NCI-H1436 treated with DMSO at 0.1 percent for 48 hours (cell line): ENCODE measurements at regions not wholly inside any gene's neighbourhood (a gene's known extent, or its start where the extent isn't known, plus 50 kb on each side); places are given as distances from the start of the nearest gene placed in this dataset.

ENCODE experiments used
- DNase-seq: peaks from one replicate; lab custom pipeline; 2025; lab: John Stamatoyannopoulos, UW

DNA sequence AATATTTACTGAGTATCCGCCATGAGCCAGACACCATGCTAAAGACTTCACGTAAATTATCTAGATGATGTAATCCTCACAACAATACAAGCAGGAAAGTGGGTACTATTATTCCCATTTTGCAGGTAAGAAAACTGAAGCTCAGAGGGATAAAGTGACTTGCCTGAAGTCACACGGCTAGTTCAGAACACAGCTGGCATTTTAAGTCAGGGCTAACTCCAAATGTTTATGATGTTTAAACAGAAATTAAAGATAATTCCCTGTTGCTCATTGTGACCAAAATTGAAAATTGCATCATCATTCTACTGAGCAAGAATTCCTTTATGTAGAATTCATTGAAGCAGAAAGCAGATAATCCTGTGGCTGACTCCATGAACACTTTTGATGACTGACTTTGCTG is 71.3 kb upstream of the STXBP5 start:
- no peak for DNase-seq

DNA sequence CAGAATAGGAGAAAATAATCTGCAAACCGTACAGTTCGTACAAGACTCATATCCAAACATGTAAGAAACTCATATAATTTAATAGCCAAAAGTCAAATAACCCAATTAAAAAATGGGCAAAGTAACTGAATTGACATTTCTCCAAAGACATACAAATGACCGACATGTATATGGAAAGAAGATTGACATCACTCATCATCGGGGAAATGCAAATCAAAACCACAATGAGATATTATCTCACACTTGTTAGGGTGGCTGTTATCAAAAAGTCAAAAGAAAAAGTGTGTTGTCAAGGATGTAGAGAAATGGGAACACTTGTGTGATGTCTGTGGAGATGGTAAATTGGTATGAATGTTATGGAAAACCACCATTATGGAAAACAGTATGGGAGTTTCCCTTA is 70.5 kb upstream of the STXBP5 start:
- no peak for DNase-seq

DNA sequence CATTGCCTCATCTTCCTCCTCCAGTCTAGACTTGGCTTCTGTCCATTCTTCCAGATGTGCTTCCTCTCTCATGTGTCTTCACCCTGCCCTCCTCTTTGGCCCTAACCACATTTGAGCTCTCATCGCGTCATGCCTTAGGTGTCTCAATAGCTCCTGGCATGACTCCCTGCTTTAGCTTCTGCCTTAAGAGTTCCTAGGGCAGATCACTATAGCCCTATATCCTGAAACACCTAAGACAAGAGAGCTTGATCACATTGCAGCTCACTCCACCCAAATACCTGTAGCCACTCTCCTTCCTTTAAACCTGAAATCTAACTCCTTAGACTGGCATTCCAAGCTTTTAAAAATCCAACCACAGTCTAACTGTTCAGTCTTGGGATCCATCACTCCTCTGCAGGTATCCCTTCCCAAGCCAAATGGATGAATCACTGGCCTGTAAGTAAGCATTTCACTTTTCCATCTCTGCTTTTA is 69.0 kb upstream of the STXBP5 start:
- no peak for DNase-seq

DNA sequence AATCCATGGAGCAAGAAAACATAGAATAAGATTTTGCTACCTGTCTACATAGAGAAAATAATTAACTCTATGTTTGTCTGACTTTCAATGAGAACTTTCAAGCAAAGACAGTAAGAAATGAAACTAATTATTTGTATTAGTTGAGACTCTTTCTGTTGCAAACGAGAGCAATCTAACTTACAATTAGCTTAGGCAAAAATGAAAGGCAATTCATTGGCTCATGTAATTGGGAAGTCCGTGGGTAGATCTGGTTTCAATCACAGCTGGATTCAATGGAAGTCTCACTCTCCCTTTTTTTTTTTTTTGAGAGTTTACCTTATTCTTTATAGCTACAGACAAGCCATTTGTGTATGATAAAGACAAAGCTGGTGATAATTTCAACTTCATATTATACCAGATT is 68.2 kb upstream of the STXBP5 start:
- no peak for DNase-seq

DNA sequence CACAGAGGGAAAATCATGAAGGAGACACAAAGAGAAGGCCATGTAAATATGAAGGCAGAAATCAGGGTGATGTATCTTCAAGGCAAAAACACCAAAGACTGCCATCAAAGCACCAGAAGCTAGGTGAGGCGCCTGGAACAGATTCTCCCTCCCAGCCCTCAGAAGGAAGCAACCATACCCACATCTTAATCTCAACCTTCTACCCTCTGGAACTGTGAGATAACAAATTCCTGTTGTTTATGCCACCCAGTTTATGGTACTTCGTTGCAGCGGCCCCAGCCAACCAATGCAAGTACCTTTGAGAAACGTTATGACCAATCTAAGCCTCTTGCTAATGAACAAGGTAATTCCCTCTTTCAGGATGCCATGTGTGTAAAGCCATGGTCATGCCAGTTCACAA is 66.2 kb upstream of the STXBP5 start:
- no peak for DNase-seq

- DNase-seq, result no peak
These were observed 65.4 kb upstream of the STXBP5 start for GRCh38 chr6:147138835-147139234.

GRCh38 chr6:147141711-147142308 is 62.4 kb upstream of the STXBP5 start:
- DNase-seq, result no peak

GRCh38 chr6:147142684-147143245 is 61.5 kb upstream of the STXBP5 start:
- DNase-seq, result no peak

- DNase-seq, result no peak
These were observed 55.1 kb upstream of the STXBP5 start for GRCh38 chr6:147149092-147149491.

GRCh38 chr6:147149826-147150225 is 54.4 kb upstream of the STXBP5 start:
- no peak for DNase-seq

GRCh38 chr6:147150293-147150692 is 53.9 kb upstream of the STXBP5 start:
- no peak for DNase-seq
